ENCODE measurements at regions not wholly inside any gene's neighbourhood (a gene's known extent, or its start where the extent isn't known, plus 50 kb on each side); places are given as distances from the start of the nearest gene placed in this dataset.

GRCh38 chr1:48047116-48047515 is 49.9 kb upstream of the TRABD2B start:
- TF ChIP-seq CTCF (tag by site-specific recombination; IDR thresholded peaks at IDR 0.05) (no peak), ZNF473 (tag by site-specific recombination; IDR thresholded peaks at IDR 0.05) (no peak), ZSCAN18 (tag by site-specific recombination; IDR thresholded peaks at IDR 0.05) (no peak), ZBTB44 (tag by site-specific recombination; IDR thresholded peaks at IDR 0.05) (no peak), ZNF449 (tag by site-specific recombination; IDR thresholded peaks at IDR 0.05) (no peak)

All from HEK293 (cell line).